ENCODE measurements at regions not wholly inside any gene's neighbourhood (a gene's known extent, or its start where the extent isn't known, plus 50 kb on each side); places are given as distances from the start of the nearest gene placed in this dataset.

DNA sequence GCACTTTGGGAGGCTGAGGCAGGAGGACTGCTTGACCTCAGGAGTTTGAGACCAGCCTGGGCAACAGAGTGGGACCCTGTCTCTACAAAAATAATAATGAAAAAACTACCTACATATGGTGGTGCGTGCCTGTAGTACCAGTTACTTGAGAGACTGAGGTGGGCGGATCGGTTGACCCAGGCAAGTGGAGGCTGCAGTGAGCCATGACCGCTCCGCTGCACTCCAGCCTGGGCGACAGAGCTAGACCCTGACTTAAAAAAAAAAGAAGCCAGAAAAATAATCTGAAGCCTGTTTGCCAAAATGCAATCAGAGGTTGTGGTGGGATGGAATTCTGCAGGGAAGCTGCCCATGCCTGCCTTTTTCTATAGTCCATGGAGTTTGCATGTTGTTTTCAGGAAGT is 50.4 kb upstream of the GGTA1 start:
- no peak for DNase-seq

- peak; percentile 67 for DNase-seq
Measured at GRCh38 chr9:121550569-121551512, 51.2 kb upstream of the GGTA1 start.

GRCh38 chr9:121551985-121552753 is 52.5 kb upstream of the GGTA1 start:
- DNase-seq, result no peak

DNA sequence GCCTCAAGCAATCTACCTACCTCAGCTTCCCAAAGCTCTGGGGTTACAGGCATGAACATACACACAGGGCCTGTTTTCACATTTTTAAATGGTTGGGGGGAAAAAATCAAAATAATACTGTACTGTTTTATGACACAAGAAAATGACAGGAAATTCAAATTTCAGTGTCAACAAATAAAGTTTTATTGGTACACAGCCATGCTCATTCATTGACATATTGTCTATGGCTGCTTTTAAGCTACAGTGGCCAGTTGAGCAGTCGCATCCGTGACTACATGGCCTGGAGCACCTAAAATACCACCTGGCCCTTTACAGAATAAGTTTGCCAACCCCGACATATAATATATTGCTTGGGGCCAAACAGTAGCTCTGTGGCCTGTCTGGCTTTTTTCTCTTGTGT is 56.4 kb upstream of the GGTA1 start:
- no peak for DNase-seq

DNA sequence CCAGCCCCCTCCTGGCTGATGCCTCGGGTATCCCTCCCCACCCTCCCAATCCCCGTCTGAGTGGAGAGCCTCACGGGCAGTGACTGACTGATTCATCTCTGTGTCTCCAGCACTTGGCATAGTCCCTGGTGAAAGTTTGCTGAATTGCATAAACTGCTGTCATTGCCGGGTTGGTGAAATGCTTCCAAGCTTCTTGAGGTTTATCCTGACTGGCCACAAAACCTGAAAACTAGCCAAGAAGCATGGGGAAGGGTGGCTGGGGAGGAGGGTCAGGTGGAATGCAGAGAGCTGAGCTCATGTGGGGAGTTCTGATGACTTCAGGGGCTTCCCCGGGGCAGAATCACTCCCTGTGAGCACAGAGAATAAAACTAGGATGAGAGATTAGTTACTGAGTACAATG is 56.9 kb upstream of the GGTA1 start:
- no peak for DNase-seq

DNA sequence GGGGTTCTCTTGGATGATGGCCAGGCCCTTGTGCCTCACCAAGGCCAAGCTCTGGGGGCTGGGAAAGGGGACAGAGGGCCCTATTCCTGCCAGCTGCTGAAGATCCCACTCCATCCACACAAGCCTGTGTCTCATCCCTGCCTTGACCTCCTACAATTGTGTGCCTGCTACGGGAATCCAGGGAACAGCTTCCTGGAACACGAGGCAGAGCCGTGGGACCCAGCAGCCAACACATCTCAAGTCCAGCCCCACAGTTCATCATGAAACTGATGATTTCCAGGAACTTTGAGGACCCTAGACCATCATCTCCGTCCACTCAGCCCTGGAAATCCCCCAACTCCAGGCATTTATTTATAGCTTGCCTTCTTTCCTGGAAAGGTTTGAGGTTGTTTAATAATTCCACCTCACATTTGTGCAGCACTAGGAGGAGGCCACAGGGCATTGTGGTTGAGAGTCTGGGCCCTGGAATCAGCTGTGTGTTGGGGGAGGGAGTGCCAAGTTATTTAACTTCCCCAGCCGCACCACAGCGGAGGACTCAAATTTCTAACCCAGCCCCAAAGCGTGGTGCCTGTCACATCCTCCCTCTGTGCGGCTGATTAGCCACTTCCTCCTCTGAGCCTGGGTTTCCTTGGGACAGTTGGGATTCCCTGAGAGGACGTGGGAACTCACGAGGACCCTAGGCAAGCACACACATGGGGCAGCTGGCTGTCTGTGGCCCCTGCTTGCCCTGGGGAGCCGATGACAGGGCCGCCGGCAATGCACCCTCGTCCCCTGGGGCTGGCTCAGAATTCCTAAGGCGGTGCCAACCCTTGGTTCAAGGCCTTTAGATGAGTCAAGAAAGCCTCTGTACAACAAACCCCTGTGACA is 58.2 kb upstream of the GGTA1 start:
- DNase-seq, result no peak

GRCh38 chr9:121558473-121558872 is 58.8 kb upstream of the GGTA1 start:
- no peak for DNase-seq

- DNase-seq, result no peak
Measured at GRCh38 chr9:121559183-121559582, 59.5 kb upstream of the GGTA1 start.

DNA sequence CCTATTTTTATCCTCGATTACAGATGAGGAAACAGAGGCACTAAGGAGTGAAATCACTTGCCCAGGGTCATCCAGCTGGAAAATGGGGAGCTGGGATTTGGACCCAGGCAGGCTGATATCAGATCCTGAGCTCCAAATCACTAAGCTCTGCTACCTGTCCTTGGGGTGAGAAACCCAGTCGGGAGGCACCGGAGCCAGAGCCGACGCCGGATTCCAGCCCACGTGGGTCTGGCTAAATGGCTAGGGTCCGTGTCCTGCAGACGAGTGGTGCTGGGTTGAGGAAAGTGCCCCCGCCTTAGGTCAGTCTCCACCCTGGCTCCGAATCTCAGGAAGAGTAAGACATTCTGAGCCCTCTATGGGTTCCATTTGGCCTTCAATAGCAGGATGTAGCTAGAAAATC is 61.3 kb upstream of the GGTA1 start:
- DNase-seq, result no peak

DNA sequence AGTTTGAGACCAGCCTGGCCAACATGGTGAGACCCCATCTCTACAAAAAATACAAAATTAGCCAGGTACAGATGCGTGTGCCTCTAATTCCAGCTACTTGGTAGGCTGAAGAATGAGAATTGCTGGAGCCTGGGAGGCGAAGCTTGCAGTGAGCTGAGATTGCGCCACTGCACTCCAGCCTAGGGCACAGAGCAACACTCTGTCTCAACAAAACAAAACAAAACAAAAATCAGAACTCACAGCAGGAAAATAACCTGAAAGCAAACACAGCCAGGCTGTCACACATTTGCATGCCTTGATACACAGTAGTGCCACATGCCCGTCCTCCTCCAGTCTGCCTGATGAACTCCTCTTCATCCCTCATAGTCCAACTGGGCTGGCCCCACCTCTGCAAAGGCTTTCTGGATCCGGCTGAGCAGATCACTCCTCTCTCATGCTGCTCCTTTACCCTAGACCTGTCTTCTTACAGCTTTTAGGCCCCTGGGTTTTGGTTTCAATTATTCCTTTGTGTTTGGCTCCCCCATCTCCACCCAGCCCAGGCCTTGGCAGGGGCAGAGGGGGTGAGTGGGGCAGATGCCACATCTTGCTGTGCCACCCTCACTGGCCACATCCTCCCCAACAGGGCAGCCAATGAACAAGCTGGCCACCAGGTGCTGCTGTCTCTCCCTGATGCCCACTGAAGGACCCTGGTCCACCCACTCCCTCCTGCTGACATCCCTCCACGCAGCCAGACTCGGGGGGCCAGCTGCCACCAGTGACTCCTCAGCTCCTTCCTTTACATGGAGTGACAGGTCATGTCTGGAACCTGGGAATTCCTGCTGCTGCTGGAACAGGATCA is 62.0 kb upstream of the GGTA1 start:
- no peak for DNase-seq

DNA sequence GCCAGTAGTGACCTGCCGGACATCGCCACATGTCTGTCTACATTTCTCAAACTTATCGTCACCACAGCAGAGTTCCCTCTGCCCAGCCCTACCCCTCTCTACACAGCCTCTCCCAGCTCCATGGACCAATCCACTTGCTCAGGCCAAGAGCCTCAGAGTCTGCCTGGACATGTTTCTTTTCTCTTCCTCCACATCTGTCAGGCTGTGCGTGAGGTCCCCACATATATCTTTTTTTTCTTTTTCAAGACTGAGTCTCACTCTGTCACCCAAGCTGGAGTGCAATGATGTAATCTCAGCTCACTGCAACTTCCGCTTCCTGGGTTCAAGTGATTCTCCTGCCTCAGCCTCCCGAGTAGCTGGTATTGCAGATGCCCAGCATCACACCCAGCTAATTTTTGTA is 62.7 kb upstream of the GGTA1 start:
- no peak for DNase-seq

GRCh38 chr9:121563425-121563824 is 63.8 kb upstream of the GGTA1 start:
- DNase-seq, result no peak

DNA sequence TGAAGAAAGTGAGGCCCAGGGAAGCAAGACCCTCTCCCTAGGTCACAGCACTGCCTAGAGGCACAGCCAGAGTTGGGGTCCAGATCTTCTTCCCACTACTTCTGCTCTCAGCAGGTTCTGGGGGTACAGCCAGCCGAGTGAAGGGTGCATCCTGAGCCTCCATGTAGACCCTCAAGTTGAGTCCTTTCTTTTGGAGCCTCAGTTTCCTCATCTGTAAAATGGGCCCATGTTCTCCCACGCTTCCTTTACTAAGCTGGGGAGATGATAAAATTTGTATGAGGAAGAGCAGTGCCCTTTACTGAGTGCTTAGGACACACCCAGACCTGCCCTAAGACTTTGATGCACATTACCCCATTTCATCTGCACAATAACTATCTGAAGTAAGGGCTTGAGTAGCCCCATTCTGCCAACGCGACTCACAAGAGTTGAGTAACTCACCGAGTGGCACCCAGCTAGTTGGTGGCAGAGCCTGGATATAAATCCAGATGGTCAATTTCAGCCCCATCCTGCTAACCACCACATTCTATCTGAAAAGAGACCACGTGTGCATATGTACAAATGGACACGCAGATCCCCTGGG is 64.3 kb upstream of the GGTA1 start:
- no peak for DNase-seq

- DNase-seq, result no peak
Measured at GRCh38 chr9:121564504-121565260, 65.0 kb upstream of the GGTA1 start.

DNA sequence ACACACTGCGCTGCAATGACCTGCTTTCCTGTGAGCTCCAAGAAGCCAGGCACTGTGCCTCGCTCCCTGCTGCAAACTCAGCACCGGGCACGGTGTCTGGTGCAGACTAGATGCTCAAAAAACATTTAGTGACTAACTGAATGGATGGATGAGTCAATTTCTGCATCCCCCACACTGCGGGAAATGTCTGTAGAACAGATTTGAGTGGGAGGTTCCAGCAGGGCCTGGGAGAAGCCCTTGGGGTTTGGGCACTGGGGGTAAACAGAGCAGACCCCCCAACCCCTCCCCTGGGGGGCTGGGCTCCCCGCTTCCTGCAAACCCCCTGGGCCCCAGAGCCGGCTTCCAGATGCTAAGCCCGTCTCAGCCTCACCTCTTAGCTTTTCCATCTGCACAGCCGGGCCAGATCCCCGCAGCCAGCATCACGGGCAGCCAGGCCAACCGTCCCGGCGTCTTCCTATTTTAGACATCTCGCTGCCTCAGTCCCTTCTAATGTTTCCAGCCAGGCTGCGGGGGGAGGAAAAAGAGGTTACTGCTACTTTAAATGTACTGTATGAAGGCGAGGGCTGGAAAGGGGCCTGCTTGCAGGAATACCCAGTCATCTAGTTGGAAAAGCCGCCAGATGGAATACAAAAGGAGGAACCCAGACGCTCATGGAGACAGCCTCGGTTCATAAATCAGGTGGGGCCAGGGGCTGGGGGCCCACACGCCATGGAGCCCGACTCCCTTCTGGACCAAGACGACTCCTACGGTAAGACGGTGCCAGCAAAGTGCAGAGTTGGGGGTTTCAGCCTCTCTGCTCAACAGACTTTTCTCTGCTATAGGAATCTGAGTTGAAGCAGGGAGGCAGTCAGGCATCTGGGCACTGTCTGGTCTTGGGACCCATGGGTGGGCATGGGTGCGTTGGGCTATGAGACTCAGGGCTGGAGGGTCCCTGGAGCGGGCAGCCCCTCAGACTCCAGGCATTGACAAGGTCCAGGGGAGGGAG is 67.1 kb upstream of the GGTA1 start:
- DNase-seq, result no peak

DNA sequence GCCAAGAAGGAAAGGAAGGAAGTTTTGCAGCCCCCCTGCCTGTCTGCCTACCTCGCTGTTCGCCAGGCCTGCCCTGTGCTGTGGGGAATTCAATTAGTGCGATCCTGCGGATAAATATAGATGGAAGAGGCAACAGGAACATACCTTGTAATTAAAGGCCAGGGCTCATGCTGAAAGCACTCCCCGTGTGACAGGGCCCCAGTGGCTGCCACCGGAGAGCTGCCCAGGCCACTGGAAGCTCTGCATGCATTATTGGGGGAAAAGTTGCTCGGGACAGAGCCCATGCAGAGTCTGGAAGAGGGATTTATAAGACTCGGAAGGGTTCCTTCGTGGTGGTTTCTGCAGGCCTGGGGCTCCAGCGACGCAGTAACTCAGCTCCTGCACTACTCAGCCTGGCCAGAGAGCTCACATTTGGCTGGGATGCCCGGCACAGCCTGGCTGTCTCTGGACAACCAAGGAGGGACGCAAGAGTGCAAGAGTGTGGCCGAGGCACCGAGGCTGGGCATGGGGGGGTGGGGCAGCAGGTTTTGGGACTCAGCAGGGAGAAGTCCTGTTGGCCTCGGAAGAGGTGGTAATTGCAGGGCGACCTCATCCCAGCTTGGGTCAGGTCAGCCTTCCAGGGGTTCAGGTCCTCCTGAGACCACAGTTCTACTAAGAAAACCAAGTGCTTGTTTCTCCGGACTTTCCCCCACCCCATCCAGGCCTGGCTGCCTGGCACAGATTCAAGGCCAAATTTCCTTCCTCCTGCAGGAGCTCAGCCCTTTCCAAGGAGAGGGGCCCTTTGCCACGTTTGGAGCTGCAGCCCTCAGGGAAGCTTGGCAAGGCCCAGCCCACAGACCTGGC is 68.1 kb upstream of the GGTA1 start:
- no peak for DNase-seq

GRCh38 chr9:121568343-121569265 is 69.0 kb upstream of the GGTA1 start:
- DNase-seq, result no peak

GRCh38 chr9:121569266-121569648 is 69.6 kb upstream of the GGTA1 start:
- no peak for DNase-seq

Measured in CD4-positive, alpha-beta T cell treated with Interleukin-17A for 4 hours (primary cell).